RWPE2 (cell line): ENCODE measurements at regions not wholly inside any gene's neighbourhood (a gene's known extent, or its start where the extent isn't known, plus 50 kb on each side); places are given as distances from the start of the nearest gene placed in this dataset.

Experiments
- ATAC-seq: fragments of 200-7000 bp; cut with Tn5 transposase; 3 replicates; pipeline ENCODE4 v1.9.1; 2021; ENCODE audit warnings: low read depth
- DNase-seq: peaks from one replicate; pipeline ENCODE4 v3.0.0-alpha.2; 2020; ENCODE audit warnings: low spot score
- H3K27ac ChIP-seq: fragments of 450-650 bp; 2 replicates; pipeline ENCODE4 v1.5.1; 2017; ENCODE audit warnings: mild to moderate bottlenecking; ENCODE audit not compliant: poor library complexity, severe bottlenecking
- H3K27me3 ChIP-seq: fragments of 250-450 bp; sonication (Bioruptor Pico); 2 replicates; pipeline ENCODE4 v1.5.1; 2021; ENCODE audit warnings: mild to moderate bottlenecking, moderate library complexity; ENCODE audit not compliant: insufficient read depth, poor library complexity, severe bottlenecking
- H3K36me3 ChIP-seq: fragments of 250-450 bp; sonication (Bioruptor Pico); 2 replicates; pipeline ENCODE4 v1.5.1; 2020; ENCODE audit warnings: low read depth, mild to moderate bottlenecking, moderate library complexity
- H3K4me1 ChIP-seq: fragments of 250-450 bp; sonication (Bioruptor Pico); 2 replicates; pipeline ENCODE4 v1.5.1; 2021; ENCODE audit warnings: mild to moderate bottlenecking, moderate library complexity; ENCODE audit not compliant: insufficient read depth, poor library complexity, severe bottlenecking
- H3K4me3 ChIP-seq: fragments of 250-450 bp; sonication (Bioruptor Pico); 2 replicates; pipeline ENCODE4 v1.5.1; 2021; ENCODE audit warnings: mild to moderate bottlenecking, moderate library complexity; ENCODE audit not compliant: severe bottlenecking
- H3K9me3 ChIP-seq: fragments of 250-450 bp; sonication (Bioruptor Pico); 2 replicates; pipeline ENCODE4 v1.5.1; 2021; ENCODE audit warnings: mild to moderate bottlenecking, moderate library complexity; ENCODE audit not compliant: severe bottlenecking
- TF ChIP-seq, protein P1 (sequence below): fragments of 450-650 bp; IDR thresholded peaks from one replicate; pipeline ENCODE4 v1.5.1; 2017; ENCODE audit warnings: mild to moderate bottlenecking, moderate library complexity; ENCODE audit not compliant: poor library complexity, severe bottlenecking

DNA sequence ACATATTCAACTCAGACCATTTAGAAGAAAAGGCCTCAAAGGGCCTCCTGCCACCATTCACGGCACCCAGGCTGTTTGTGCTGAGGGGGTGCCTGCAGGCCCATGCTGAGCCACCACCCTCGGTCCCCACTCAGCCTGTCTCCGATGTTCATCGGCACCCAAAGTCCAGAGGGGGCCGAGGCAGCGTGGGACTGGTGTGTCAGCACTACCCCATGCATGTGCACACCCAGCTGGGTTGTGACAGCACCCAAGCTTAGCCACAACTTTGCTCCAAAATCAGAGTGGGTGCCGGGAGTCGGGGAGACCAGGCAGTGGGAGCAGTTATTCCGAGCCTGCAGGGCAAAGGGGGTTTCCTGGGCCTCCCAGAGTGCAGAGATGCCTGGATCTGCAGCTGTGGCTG lies 508.5 kb upstream of the ZNF717 start:
- no peaks in the 10 kb centered on the region for H3K36me3 ChIP-seq
- TF ChIP-seq, protein P1, sequence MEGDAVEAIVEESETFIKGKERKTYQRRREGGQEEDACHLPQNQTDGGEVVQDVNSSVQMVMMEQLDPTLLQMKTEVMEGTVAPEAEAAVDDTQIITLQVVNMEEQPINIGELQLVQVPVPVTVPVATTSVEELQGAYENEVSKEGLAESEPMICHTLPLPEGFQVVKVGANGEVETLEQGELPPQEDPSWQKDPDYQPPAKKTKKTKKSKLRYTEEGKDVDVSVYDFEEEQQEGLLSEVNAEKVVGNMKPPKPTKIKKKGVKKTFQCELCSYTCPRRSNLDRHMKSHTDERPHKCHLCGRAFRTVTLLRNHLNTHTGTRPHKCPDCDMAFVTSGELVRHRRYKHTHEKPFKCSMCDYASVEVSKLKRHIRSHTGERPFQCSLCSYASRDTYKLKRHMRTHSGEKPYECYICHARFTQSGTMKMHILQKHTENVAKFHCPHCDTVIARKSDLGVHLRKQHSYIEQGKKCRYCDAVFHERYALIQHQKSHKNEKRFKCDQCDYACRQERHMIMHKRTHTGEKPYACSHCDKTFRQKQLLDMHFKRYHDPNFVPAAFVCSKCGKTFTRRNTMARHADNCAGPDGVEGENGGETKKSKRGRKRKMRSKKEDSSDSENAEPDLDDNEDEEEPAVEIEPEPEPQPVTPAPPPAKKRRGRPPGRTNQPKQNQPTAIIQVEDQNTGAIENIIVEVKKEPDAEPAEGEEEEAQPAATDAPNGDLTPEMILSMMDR = no peak
- H3K4me3 ChIP-seq = no peak overlapping the region
- ATAC-seq = no peak
- no peaks in the 10 kb centered on the region for H3K9me3 ChIP-seq
- H3K27me3 ChIP-seq = no peaks in the 10 kb centered on the region
- DNase-seq = no peak
- no peaks in the 10 kb centered on the region for H3K4me1 ChIP-seq
- no peak overlapping the region for H3K27ac ChIP-seq

DNA sequence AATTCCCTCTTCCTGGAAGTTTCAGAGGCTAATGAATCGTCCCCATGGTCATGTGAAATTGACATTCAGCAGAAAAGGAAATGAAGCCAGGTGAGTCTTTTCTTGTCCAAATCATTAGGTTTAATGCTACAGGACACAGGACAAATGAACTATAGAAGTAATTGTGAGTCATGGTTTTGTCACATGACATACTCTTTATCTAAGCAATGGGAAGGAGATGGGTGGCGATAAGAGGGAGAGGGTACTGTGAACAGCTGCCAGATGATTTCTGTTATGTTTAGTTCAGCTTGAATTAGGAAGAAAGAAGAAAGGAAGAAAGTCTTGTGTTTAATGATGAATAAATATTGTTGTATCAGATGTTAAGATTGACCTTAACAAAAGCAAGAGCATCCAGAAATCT lies 515.4 kb upstream of the ZNF717 start:
- ATAC-seq (no peak), DNase-seq (no peak)
- Histone ChIP-seq H3K36me3 (no peaks in the 10 kb centered on the region), H3K4me1 (no peaks in the 10 kb centered on the region), H3K27ac (no peak overlapping the region), H3K4me3 (no peak overlapping the region), H3K27me3 (no peaks in the 10 kb centered on the region), H3K9me3 (no peaks in the 10 kb centered on the region)
- TF ChIP-seq, protein P1 = no peak

DNA sequence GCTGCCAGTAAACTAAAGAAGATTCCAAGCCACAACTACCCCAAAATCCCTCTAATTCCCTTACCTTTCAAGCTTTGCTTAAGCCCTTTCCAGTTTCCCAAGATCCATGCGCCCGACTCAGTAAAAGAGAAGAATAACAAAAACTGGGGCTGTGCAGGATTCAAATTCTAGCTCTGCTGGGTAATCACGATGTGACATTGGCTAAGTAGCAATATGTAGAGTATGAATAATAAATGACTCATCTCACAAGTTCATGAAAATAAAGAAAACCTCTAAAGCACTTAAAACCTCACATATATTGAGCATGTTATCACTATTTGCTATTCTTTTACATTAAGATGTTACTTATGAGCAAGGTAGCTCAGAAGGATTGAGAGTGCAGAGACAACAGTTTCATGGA lies 522.2 kb upstream of the ZNF717 start:
- TF ChIP-seq, protein P1 = no peak
- ATAC-seq (no peak), DNase-seq (no peak)
- H3K27me3 ChIP-seq = peaks cover 13% of the 10 kb centered on the region
- H3K4me1 ChIP-seq = no peaks in the 10 kb centered on the region
- no peaks in the 10 kb centered on the region for H3K36me3 ChIP-seq
- H3K27ac ChIP-seq = no peak overlapping the region
- H3K4me3 ChIP-seq = no peak overlapping the region
- no peaks in the 10 kb centered on the region for H3K9me3 ChIP-seq

DNA sequence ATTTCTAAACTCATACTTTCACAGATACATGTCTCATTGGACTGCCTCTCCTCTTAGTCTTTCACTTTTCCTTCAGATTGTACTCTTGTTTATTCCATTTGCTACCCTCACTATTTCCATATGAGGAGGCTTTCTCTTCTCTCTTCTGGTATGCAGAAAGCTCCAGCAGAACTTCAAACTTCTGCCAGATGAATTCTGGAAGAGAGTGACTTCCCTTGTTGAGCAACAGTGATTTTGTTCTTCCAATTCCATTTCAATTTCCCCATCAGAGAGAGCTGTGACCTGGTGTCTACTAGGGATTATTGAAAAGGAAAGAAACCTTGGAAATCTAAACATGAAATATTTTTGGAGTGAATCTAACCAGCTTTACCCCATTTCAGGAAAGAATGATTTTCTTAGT lies 523.2 kb upstream of the ZNF717 start:
- no peak overlapping the region for H3K4me3 ChIP-seq
- H3K27ac ChIP-seq = no peak overlapping the region
- DNase-seq (no peak), ATAC-seq (no peak)
- no peaks in the 10 kb centered on the region for H3K36me3 ChIP-seq
- peaks cover 13% of the 10 kb centered on the region for H3K27me3 ChIP-seq
- no peaks in the 10 kb centered on the region for H3K4me1 ChIP-seq
- H3K9me3 ChIP-seq = no peaks in the 10 kb centered on the region
- TF ChIP-seq, protein P1 = no peak

DNA sequence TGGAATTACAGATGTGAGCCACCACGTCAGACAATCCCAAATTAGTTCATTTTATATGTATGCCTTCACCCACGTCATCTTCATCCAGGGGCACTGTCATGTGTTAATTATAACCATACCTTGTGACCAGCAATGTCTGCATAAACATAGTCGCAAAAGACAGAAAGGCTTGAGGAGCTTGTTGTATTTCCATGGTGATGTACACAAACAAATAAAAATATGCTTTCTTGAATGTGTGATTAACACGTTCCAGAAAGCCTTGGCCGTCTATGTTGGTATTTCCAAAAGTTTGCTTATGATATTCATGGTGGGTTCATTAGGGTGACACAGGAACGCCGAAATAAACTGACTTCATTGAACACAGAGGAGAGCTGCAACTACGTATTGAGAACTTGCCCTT lies 524.7 kb upstream of the ZNF717 start:
- TF ChIP-seq, protein P1 = no peak
- Histone ChIP-seq H3K4me3 (no peak overlapping the region), H3K4me1 (no peaks in the 10 kb centered on the region), H3K36me3 (no peaks in the 10 kb centered on the region), H3K9me3 (no peaks in the 10 kb centered on the region), H3K27me3 (peaks cover 13% of the 10 kb centered on the region), H3K27ac (no peak overlapping the region)
- ATAC-seq (no peak), DNase-seq (no peak)
